ENCODE measurements at regions not wholly inside any gene's neighbourhood (a gene's known extent, or its start where the extent isn't known, plus 50 kb on each side); places are given as distances from the start of the nearest gene placed in this dataset.

DNA sequence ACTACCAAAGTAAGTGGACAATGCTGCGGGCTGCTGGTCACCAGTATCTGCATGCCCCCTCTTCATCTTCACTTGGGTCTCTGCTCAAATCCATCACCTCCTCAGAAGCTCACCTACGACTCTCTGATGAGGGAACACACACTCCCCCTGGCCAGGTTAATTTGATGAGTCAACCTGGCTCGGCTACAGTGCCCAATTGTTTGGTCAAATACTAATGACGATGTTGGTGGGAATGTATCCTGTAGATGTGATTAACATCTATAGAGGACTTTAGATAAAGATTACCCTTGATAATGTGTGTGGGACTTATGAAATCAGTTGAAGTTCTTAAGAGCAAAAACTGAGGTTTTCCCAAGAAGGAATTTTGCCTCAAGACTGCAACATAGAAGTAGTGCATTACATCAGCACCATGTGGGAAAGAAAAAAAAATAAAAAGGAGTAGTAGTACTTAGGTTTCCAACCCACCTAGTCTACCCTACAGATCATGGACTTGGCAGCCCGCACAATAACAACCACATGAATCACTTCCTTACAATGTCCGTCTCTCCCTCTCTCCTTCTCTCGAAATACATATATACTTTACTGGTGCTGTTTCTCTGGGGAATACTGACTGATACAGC lies 467.3 kb downstream of the DNAH5 start:
- DNase-seq (ENCODE audit: low read depth, low spot score): no peak

DNA sequence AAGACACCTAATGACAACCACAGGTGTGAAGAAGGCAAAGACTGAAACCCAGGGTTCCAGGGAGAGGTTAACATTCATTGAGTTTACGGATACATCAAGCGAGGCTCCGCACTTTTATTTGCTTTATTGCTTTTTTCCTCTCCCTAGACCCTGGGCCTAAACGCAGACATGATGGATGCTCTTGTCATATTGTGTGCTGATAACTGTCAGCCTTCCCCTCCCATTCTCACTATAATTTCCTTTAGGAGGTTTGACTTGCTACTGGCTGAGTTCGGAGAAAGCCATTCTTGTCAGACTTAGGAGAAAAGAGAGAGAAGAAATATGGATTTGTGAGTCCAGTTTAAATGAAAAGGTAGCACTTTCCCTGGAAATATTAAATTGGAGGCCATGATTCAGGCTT lies 471.6 kb downstream of the DNAH5 start:
- no peak for DNase-seq (ENCODE audit: low read depth, low spot score)

DNA sequence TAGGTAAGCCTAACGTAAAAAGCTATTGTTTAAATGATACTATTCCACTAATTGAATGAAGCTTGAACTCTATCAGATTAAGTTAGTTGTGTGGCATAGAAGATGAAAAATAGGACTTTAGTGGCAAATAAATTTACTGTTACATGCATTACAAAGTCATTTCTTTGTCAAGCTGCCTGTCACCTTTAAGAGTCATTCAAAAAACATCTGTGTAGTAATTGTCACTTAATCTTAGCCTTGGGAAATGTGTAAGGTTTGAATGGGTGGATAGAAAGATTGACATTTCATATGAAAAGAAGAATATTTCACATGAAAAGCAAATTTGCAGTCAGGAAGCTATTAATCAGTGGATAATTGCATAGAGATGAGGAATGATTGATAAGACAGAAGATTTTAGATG lies 473.5 kb downstream of the DNAH5 start:
- no peak for DNase-seq (ENCODE audit: low read depth, low spot score)

DNA sequence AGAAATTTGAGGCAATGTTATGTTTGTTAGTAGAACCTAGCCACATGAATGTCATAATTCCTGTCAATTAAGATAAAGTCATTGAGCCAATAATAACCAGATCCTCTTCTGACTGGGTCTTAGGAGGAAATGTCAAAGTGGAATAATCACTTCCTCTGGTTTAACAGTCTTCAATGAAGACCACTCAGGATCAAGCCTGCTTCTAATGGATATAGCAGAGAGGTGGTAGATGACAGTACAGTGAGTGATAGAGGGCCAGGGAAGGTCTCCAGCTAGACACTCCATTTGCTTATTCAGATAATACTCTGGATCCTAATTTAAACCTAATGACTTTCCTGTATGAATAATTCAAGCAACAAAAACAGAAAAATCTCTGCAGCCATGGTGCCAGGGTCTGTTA lies 474.2 kb downstream of the DNAH5 start:
- DNase-seq (ENCODE audit: low read depth, low spot score): no peak

DNA sequence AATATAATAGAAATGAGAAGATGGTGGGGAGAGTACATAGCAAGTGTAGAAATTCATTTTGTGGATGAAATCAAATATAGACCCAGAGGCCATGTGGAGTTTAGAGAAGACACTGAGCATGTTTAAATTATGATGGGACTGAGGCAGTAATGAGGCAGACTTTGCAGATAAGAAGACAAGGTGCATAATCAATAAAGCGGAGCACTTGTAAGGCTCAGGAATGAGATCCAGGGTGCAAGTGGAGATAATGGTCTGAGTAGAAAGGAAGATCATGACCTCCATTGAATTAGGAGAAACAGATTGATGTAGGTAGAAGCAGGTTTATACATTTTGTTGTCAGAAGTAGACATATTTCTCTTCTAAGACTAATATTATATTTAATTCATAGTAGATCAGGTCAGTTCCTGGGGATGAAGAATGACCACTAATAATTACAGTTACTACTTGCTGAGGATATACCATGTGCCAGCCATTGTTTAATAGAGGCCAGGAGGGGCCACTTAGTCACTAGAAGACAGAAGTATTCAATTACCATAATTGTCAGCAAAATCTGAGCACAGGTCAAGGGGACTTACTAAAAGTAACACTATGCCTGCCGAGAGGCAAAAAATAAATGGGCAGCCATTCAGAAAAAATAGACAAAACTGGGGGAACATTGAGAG lies 479.8 kb downstream of the DNAH5 start:
- no peak for DNase-seq (ENCODE audit: low read depth, low spot score)

DNA sequence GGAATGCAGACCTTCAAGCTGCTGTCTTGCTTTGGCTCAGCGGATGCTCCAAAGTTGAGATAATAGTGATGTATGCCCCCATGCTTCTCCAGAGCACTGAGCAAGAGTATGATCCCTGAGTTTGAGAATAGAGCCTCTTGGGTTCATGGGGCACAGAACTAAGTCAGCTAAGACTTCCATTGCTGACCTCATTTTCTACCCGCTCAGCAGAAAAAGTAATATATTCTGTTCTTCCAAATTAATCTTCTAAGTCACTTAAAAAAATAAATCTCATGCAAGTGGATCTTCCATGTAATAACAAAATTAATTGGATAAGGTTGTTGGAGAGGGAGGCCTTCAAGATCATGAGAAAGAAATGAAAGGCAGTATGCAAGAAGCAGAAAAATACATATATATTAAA lies 483.9 kb downstream of the DNAH5 start:
- DNase-seq (ENCODE audit: low read depth, low spot score): no peak

DNA sequence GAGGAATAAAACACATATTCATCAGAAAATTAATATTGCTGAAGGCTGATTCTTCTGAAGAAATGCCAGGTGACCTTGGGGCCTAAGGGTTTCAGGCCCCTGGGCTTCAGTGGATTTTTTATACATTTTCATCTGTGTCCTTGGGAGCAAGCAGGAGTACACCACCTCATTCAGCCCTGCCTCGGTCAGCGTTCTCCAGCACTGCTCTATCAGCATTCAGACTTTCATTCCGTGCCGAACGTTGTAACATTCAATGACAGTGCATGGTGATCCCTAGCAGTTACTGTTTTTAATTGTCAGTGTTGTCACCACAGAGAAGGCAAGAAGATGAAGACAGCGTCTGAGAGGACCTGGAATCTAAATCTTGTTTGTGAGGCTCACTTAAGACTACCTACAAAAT lies 490.4 kb downstream of the DNAH5 start:
- no peak for DNase-seq (ENCODE audit: low read depth, low spot score)

DNA sequence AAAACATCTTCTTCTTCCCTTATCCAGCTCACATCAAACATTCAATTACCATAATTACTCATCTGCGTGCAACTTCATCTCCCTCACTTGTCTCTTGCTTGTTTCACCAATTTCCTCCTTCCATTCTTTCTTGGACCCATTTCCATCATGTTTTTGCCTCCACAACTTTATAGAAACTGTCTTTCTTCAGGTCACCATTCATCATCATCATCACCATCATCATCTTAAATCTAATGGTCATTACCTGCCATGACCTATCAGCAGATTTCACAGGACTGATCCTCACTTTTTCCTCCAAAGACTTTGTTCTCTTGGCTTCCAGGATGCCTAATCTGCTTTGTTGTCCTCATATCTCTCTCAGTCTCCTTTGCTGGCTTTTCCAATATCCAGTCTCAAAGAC lies 495.6 kb downstream of the DNAH5 start:
- DNase-seq (ENCODE audit: low read depth, low spot score): no peak

DNA sequence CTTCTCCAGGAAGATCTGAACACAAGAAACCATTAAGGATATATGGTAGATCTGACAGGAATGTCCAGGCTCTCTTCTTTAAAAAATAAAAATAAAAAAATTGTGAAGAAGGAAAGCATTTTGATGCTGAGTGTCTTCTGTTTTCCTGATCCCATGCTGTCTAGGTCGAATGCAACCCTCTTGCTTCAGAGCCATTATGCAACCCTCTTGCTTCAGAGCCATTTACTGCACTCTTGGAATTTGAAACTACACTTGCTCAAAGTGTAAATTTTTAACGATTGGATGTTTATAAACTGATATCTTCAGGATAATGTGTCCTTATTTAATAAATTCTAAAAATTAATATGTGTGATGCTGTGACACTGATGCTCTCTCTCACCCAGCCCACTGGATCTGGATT lies 505.1 kb downstream of the DNAH5 start:
- no peak for DNase-seq (ENCODE audit: low read depth, low spot score)

DNA sequence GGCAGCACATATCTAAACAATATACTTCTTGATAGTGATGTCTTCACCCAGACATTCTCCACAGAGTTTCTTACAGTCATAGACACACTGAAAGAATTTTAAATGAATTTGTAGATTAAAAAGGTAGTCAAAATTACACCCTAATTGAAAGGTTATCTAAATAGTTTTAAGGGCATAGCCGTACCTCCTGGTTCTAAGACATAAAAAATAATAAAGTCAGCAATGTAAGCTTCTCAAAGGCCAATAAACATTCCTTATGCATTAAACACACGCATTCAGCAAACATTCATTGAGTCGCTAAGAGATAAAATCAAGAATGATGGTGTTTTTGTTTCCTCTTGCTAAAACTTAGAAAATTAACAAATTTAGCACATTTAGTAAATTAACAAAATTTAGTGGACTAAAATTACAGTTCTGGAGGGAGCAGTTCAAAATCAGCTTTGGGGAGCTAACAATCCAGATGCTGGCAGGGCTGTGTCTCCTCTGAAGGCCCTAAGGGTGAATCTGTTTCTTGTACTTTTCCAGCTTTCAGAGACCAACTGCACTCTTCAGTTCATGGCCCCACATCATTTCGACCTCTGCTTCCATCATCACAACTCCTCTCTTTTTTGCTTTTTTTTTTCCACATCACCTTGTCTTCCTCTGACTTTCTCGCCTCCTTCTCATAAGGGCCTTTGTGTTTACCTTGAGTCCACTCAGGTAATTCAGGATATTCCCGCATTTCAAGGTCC lies 516.5 kb downstream of the DNAH5 start:
- DNase-seq (ENCODE audit: low read depth, low spot score): no peak

DNA sequence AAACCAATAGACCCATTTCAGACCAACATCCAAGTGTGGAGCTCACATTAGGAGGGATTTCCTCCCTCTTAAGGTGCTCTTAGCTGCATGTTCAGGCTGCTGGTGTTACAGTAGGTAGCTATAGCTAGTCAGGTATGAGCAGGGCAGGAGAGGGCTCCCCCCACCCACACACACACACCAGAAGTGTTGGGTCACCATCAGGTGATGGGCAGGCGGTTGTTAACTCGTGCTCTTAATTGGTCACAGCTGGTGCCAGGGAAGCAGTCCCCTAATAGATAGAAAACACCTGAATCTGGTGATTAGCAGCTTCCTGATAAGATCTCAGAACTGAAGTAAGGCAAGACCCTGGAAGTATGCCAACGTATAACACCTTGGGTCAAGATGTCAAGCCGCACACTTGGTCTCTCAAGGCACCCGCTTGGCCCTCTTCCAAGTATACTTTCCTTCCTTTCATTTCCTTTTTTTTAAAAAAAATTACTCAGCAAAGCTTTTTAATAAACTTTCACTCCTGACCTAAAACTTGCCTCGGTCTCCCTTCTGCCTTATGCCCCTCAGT lies 532.4 kb downstream of the DNAH5 start:
- no peak for DNase-seq (ENCODE audit: low read depth, low spot score)

DNA sequence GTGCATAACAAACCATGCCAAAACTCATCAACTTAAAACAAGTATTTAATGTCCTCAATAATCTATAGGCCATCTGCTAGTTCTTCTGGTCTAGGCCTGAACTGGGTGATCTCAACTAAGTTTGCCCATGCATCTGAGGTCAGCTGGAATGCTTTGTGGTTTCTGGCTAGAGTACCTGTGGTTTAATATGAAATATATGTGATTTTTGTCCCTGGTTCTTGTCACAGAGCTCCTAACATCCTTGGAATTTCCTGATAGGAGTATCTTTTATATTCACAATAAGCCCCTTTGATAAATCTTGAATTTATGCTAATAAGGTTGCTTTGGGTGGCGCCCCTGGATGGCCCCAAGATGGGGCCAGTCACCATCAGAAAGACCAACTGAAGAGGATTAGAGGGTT lies 535.9 kb downstream of the DNAH5 start:
- DNase-seq (ENCODE audit: low read depth, low spot score): no peak

DNA sequence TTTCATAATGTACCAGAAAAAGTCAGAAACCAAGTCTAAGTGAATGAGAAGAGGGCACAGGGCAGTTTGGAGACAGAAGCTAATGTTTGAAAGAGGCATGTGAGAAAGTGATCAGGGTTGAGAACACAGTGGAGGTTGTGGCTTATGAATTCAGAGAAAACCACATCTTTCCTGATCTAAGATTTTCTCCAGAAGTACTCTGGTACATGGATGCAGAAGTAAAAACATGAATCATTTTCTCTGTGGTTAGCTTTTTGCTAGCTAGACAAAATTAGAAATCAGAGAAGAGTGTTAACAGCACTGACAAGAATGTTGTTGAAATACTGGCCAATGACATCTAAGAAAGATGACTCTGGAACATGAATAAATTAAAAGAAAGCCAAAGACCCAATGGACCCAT lies 541.1 kb downstream of the DNAH5 start:
- DNase-seq (ENCODE audit: low read depth, low spot score): no peak

DNA sequence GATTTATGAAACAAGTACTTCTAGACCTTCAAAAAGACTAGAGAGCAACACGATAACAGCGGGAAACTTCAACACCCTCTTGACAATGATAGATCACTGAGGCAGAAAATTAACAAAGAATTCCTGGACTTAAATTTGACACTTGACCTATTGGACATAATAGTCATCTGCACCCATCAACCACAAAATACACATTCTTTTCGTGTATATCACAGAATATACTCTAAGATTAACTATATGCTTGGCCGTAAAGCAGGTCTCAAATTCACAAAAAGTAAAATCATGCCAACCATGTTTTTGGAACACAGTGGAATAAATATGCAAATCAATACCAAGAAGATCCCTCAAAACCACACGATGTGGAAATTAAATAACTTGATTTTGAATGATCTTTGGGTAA lies 559.4 kb downstream of the DNAH5 start:
- DNase-seq (ENCODE audit: low read depth, low spot score): no peak

DNA sequence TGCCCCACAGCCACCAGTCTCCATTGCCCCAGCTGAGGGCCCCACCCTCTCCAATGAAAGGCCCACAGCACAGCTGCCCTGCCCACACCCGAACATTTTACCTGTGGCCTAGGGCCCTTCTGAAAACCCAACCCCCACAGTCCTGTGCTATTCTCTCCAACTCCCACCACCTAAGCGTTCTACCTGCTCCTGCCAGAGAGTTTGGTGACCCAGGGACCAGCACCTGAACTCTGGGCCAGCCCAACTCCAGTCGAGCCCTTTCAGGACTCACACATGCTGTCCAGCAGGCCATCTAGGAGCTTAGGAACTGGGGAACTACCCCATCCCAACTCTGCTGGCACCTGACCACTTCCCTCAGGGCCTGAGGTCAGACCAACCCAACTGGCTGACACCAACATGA lies 562.3 kb downstream of the DNAH5 start:
- DNase-seq (ENCODE audit: low read depth, low spot score): no peak

DNA sequence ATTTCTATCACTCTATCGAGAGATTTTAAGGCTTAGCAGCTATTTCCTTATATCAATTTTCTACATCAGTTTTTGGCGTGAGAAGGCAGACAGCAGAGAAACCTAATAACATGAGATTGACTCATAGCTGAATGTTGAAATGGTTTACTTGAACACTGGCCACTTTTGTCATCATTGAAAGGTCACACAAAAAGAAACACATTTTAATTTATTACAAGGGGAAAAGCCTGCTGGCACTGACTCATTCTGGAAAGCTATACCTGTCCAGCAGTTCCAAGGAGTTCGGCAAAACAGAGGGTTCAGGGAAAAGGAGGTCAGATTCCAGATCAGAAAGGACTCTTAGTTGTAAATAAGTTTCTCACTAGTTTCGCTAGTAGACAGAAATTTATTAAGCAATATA lies 566.4 kb downstream of the DNAH5 start:
- no peak for DNase-seq (ENCODE audit: low read depth, low spot score)

DNA sequence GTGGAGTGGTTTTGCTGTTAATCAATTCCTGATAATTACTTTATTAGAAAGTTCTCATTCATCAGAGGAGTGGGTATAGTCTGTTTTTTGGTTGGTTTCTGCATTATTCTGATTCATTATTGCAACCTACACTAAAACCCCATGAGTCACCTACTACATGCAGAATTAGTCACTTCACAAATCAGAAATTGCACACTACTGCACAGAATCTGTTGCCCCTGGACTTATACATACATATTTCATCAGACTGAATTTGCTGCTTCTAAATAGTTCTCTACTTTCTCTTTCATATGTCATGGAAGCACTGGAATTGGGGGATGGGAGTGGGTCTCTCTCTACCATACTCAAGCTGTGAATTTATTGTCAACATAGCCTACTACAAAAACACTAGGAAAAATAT lies 585.1 kb downstream of the DNAH5 start:
- DNase-seq (ENCODE audit: low read depth, low spot score): no peak

DNA sequence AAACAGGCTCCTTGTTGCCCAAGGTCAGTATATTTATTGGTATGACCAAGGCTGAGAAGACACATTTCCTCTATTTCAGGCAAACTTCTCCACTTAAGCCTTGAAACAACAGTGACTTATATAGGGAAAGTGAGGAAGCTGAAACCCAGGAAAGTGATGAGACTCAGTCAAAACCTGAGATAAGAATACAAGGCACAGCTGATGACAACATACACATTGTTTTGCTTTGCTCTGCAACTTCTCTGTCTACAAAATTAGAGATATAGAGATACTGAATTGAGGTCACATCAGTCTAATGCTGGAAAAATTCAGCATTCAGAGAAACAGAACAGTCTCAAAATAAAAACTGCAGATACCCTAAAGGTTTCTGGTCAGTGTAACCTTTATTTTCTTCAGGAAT lies 586.1 kb downstream of the DNAH5 start:
- DNase-seq (ENCODE audit: low read depth, low spot score): no peak

DNA sequence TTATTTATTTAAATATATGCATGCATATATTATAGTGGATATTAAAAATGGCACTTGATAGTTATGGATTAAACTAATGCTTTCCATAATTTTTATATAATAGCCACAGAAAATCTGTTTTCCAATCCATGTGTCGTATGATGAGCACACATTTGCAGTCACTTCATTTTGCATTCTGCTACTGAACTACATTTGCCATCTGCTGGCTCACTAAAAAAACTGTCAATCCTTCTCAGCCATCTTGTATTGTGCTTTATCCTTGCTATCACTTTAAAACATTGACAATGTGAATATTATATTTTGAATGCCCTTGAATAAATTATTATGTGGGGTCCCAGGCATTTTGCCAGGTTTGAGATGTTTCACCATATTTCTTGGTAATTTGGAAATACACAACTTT lies 586.6 kb downstream of the DNAH5 start:
- no peak for DNase-seq (ENCODE audit: low read depth, low spot score)

DNA sequence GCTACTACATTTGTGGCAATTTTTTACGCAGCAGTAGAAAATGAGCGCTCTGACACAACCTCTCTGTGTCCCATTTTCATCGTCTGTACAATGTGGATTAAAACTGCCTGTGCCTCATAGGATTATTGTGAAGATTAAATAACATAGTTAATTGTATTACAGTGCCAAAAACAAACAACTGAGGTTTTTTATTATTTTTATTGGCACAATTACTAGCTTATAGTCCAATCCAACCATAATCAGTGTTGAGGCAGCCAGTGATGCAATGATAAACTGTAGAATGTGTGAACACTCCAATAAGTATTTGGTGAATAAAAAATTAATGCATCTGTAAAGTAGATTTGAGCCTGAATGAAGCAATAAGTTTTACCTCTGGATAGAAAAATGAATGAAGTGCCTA lies 588.3 kb downstream of the DNAH5 start:
- no peak for DNase-seq (ENCODE audit: low read depth, low spot score)

DNA sequence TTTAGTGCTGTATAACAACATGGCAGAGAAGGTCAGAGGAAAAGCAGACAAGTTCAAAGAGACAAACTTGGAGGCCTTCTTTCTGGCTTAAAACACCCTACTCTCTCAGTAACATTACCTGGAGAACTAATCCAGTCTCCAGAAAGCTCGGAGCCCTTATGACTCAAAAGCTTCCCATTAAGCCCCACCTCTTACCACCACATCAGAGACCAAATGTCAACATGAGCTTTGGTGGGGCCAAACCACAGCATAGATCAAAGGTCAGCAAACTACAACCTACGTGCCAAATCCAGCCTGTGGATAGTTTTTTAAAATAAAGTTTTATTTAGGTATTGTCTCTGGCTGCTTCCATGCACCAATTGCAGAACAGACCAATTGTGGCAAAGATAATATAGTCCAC lies 589.9 kb downstream of the DNAH5 start:
- no peak for DNase-seq (ENCODE audit: low read depth, low spot score)

DNA sequence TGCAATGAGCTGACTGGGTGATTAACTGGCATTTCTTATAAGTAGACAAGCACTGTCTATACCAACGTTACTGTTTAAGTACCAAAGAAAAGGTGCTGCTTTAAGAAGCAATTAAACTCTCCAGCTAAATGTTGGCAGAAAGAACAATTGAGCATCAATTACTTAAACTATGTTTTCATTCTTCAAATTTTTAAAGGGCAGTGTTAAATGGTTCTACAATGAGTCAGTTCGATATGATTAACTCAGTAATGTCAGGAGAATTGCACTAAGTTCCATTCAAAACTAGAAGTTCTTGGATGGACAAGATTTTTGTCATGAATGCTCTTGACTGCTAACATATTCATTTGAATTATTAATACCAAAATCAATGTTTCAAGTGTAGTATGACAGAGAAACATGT lies 593.7 kb downstream of the DNAH5 start:
- no peak for DNase-seq (ENCODE audit: low read depth, low spot score)

DNA sequence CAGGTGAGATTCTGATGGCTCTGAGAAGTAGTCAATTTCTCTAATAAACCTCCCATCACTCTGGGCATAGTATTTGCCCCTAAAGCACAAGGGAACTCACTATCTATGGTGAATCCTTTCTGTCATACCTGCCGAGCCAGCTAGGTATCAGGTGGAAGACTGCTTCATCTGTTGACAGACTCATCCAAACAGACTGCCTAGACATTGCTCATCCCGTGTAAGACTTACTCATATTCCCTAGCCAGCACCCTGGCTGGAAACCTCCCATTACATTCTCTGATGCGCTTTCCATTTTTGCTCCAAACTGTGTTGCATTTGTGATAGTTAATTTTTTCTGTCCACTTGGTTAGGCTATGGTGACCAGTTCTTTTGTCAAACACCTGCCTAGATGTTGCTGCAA lies 595.9 kb downstream of the DNAH5 start:
- DNase-seq (ENCODE audit: low read depth, low spot score): no peak
